Activated CD8-positive, alpha-beta memory T cell treated with anti-CD3 and anti-CD28 coated beads for 36 hours (primary cell): ENCODE measurements at regions not wholly inside any gene's neighbourhood (a gene's known extent, or its start where the extent isn't known, plus 50 kb on each side); places are given as distances from the start of the nearest gene placed in this dataset.

Experiments used
- CTCF ChIA-PET: fragments of 350-600 bp; sonication (Branson Sonifier 250); formaldehyde crosslinking; loops from one replicate; lab custom pipeline; 2021; ENCODE audit warnings: antibody characterized with exemption; lab: Charles Lee
- POLR2A ChIA-PET: fragments of 350-600 bp; sonication (Branson Sonifier 250); formaldehyde crosslinking; loops from one replicate; lab custom pipeline; 2021; ENCODE audit warnings: antibody characterized with exemption; lab: Charles Lee

DNA sequence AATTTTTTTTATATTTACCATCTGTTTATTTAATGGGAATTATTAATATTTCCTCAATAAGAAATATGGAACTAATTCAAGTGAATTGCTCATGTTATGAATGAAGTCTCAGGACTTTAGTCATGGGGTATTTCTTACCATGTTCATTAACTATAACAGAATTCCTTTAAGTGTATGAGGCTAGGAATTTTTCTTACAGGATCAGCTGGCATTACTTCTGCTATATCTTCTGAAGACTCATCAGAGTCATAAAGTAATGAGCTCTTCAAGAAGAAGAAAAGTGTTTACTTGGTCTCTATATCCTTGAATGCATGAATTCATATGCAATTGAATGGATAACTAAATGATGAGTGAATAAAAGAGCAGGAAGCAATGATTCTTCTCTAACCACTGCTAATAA is 486.8 kb upstream of the THBS1 start:
- POLR2A ChIA-PET = no interaction called here
- CTCF ChIA-PET = no interaction called here

DNA sequence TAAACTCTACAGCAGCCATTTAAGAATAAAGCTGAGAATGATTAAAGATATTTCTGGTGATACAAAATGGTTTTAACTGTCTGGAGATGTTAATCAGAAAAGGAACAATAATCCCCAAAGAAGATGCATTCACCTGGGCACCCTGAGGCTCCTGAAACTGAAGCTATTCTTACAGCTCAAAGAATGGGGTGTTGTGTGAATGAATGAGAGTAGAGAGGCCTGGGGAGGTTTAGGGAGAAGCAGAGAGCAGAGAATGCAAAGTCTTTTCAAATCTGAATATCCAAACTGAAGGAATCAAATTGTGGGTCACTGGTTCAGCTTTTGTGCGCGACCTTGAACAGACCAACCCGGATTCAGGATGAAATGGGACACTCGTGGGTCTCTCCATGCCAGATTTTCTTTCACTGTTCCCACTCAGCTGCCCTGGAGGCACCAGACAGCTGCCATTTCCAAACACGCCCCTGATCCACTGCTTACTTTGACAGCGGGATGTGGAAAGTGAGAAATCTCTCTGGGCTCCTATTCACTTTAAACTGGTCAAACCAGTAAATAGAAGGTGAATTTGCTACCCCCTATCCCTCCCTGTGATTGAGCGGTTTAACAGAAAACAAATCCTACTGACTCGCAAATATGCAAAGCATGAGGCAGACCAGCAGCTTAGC is 485.5 kb upstream of the THBS1 start:
- CTCF ChIA-PET = no interaction called here
- POLR2A ChIA-PET = no interaction called here

DNA sequence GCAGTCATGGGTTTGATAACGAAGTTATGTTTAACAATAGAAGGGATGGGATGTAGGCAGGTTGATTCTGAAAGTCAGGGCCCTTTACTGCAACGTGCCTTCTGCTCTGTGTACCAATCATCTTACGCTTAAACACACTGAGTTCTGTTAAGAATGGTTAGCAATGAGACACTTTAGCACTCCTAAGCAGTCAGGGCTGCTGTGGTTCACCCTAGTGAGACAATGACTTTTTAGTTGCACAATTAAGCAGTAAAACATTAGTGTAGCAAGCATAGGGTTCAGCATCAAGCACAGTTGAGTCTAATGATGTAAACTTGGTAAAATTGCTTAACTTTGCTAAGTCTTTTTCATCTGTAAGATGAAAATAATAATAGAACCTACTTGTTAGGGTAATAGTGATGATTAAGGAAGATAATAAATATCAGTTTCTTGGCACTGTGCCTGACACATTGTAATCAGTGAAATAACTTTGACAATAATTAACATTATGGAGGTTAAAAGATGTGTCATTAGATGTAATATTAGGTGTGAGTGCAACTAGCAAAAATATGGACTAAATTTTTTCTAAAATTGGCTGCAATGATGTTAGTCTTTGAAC is 484.2 kb upstream of the THBS1 start:
- ChIA-PET POLR2A (no interaction called here), CTCF (no interaction called here)

DNA sequence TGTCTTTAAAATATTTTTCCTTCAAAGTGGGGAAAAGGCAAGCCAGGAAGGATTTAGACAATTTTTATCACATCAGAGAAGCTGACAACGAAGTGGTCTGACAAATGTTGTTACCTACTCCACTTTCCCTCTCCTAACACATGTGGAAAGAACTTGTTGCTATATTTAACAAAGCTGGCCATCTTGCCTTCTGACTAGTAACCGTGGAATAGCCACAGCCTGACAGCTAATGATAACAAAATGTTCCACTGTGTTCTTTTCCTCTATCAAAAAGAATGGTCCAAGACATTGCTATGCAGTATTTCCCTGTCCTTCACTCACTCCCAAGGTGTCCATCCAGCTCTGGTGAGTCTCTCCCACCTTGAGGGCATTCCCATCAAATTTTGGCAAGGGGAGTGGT is 481.4 kb upstream of the THBS1 start:
- ChIA-PET CTCF (no interaction called here), POLR2A (no interaction called here)

DNA sequence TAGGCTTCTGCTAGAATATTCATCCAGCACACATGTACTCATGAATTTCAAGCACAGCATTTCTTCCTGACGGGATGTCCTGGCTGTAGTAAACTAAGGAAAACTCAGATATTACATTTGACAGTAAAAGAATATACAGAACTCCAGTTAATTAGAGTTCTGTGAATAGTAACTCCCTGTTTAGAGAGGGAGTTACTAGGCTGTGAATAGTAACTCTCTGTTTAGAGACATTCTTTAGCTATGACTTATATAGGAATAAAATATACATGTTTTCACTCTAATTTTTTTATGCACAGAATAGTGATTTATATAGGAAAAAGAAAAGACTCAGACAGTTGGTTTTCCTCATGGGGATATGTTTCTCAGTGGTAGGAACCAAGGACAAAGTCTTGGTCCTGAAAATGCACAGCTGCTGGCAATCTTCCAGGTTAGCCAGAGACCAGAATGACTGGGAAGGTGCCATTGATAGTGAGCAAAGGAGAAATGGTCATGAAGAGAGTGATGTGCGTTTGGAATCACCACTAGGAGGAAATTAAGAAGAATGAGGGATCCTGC is 480.7 kb upstream of the THBS1 start:
- CTCF ChIA-PET = no interaction called here
- POLR2A ChIA-PET = no interaction called here

DNA sequence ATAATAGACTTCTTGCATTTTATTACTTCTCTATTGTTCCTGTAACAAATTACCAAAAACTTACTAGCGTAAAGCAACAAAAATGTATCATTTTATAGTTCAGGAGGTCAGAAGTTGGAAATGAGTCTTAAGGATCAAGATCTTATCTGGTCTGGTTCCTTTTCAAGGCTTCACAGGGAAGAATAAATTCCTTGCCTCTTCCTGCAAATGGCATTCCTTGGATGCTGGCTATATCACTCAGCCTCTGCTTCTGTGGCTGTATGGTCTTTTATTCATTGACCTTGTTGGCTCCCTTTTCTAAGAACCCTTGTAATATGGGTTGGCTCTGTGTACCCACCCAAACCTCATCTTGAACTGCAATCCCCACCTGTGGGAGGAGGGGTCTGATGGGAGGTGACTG is 478.4 kb upstream of the THBS1 start:
- POLR2A ChIA-PET = no interaction called here

DNA sequence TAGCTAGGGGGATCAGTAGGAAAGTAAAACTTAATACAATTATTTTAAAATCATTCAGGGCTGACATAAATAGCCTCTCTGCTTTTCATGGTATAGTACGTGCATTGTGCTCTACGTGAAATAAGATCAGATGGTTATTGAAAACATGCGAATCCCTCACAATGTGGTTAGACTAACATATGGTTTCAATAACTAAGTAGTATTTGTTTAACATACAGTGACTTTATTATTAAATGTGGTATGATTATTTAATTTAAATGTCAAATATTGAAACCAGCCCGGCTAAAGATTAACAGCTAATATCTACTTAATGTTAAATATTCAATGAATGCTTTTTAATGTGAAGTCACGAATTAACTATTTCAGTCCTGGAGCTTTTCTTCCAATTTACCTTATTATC is 473.9 kb upstream of the THBS1 start:
- ChIA-PET CTCF (no interaction called here), POLR2A (no interaction called here)

More for the DNA sequence above, 478.4 kb upstream of the THBS1 start:
- CTCF ChIA-PET = no interaction called here

DNA sequence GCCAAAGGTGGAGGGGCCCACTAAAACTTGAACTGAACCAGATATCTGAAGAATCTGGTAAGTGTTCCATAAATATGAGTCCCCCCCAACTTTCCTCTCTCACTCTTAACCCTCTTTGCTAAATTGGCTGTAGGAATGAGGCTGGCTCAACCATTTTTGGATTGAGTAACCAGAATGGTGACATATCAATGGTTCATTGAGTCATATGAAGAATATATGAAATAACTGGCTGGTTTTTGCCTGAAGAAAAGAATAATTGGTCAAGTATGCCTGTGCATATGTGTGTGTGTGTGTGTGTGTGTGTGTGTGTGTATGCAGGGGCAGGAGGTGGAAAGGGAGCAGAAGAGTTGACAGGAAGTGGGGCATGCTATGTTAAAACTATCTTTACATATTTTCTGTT is 472.9 kb upstream of the THBS1 start:
- ChIA-PET POLR2A (no interaction called here), CTCF (no interaction called here)

DNA sequence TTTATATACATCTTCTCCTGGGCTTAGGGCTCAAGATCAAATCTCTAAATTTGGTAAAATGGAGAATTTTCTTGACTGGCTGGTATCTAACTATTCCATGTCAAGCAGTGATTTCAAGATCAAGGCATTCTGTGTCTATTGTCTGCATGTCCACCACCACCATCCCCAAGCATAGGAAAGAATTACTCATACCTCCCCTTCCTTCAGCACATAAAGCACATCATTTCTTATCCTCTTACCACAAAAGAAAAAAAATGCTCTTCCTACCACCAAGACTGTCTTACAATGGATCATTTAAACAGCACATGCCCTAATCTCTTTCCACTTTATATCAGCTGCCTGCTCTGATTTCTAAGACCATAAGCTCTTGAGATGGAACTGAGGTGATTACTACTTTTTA is 470.5 kb upstream of the THBS1 start:
- CTCF ChIA-PET = no interaction called here
- POLR2A ChIA-PET = no interaction called here

DNA sequence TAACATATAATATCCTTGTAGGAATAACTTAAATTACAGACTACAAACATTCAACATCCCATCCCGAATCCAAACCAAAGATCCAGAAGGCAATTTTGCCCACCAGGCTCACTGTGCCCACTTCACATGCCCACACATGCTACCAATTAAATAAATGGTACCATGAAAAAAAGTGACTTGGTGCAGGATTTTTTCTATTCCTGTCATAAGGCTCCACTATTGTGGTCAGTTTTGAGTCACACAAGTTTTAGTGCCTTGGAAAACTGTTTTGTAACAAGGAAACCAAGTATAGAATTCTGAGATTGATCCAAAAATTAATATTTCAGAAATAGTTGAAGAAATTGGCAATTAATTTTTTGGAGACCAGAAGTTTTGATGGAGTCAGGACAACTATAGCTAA is 470.1 kb upstream of the THBS1 start:
- ChIA-PET CTCF (no interaction called here), POLR2A (no interaction called here)

DNA sequence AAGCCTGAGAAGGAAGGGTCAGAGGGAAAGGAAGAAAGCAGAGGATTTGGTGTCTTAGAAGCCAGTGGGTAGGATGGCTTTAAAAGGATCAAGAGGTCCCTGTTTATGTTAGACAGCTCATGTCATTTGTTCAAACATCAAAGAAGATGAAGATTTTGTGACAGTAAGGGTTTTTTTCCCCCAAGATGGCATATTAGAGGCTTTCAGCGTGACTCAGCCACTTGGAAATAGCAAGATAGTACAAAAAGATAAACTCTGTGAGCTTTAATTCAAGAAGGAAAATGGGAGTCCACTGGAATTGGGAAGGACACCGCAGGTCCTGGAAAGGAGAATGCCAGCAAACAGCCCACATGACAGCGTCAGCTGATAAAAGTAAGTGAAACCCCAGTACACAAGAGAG is 467.1 kb upstream of the THBS1 start:
- ChIA-PET POLR2A (no interaction called here), CTCF (no interaction called here)

DNA sequence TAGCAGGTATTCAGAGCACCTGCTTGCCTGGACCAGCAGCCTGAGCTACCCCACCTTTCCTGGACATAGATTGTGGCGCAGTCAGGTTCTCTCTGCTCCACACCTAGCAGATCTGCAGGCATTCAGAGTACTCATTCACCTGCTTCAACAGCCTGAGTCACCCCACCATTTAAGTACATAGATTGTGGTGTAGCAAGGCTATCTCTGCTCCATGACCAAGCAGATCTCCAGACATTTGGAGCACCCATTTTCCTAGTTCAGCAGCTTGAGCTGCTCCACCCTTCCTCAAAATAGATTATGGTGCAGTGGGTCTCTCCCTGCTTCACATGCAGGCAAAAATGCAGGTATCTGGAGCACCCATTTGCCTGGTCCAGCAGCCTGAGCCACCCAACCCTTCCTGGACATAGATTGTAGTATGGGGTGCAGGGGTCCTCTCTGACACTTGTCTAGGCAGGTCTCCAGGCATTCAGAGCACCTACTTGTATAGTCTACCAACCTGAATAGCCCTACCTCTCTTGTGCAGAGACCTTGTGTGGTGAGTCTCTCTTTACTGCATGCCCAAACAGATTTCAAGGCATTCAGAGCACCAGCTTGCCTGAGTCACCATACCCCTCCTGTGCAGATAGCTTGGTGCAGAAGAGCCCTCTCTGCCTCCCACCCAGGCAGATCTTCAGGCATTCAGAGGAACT is 466.0 kb upstream of the THBS1 start:
- ChIA-PET POLR2A (no interaction called here), CTCF (no interaction called here)

DNA sequence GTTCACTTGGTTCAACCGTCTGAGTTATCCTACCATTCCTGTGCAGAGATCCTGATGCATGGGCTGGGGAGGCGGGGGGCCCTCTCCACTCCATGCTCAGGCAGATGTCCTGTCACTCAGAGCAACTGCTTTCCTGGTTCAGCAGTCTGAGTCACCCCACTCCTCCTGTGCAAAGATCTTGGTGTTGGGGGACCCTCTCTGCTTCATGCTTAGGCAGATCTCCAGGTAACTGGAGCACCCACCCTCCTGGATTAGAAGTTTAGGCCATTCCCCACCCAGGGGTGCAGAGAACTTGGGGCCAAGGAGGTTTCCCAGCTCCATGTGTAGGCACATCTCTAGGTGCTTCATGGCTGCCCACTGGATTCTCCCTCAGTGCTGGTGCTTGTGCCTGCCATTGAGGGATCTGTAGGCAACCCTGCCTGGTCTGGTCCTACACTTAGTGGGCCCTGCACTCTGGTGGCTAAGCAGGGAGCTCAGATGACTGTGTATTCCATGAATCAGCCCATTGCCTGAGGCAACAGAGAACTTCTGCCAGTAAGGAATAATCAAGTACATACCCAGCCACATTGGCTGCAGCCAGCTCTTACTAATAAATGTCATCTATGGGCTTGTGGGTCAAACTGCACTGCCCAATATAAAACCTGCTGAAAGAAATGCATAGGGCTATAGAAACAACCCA is 465.4 kb upstream of the THBS1 start:
- POLR2A ChIA-PET = no interaction called here
- CTCF ChIA-PET = no interaction called here

DNA sequence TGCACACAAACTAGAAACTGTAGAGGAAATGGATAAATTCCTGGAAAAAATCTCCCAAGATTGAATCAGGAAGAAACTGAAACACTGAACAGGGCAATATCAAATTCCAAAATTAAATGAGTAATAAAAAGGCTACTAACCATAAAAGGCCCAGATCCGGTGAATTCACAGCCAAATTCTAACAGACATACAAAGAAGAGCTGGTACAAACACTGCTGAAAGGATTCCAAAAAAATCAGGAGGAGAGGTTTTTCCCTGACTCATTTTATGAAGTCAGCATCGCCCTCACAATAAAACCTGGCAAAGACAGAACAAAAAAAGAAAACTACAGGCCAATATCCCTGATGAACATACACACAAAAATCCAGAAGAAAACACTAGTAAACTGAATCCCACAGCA is 462.4 kb upstream of the THBS1 start:
- ChIA-PET CTCF (no interaction called here), POLR2A (no interaction called here)

DNA sequence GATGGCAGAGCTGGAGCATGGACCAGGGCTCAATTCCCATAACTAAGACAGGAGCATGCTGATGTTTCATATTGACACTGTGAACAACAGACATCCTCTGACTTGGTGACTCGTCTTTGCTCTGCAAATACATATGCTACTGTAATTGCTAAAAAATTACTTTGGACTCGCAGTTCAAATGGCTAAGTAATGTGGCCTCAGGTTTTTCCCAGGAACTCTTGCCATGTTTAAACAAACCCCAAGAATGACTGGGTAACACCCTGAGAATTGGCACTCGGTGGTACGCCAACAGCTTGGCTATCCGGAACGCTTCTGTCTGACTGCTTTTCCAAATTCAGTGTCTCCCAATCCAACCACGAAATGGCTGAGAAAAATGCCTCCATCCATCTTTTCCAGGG is 456.7 kb upstream of the THBS1 start:
- ChIA-PET CTCF (interaction anchor here (1.1 kb wide), 1 partner anchor 9 kb away, joined by 3 read pairs; no protein-coding TSS in a partner anchor), POLR2A (no interaction called here)

DNA sequence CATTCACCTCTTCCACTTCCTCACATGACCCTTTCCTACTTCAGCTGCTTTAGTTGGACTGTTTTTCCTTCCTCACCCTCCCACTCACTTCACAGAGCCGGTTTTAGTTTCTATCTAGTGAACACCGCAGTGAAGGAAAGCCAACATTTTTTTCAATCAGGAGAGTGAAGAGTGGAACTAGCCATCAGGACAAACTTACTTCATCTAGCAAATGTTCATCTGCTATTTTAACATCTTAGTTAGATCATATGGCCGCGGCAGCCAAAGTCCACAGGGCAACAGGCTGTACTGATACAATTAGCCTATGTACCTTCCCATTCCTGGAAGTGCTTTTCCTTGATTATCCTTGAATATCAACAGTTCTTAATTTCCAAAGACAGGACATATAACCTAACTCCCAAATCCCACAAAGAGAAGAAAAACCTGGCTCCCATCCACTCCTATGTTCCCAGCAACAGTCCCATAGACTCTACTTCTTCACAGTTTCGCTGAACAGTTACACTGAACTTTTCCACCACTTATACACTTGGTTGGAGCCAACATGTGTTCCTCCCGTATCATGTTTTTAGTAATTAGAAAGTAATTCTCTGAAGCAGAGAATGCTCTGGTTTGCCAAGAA is 456.2 kb upstream of the THBS1 start:
- ChIA-PET POLR2A (no interaction called here), CTCF (interaction anchor here (1.0 kb wide), 1 partner anchor 455 kb away, joined by 3 read pairs; no protein-coding TSS in a partner anchor)

DNA sequence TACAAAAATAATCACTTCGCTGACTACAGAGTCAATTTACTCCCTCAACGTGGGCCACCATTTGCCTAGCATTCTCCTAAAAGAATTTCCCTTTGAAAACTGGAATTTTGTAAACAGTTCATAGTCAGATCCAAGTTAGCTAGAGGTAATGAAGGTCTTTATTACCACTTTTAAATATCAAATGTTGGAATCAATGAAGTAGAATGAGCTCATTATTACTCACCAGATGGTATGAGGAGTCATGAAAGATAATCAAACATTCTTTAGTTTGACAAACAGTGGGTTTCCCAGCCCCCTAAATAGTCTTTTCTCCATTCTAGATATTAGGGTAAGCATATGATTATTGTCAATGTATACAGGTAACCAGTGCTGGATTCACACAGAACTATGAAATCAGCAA is 455.7 kb upstream of the THBS1 start:
- ChIA-PET CTCF (interaction anchor here (1.0 kb wide), 1 partner anchor 455 kb away, joined by 3 read pairs; no protein-coding TSS in a partner anchor), POLR2A (no interaction called here)

DNA sequence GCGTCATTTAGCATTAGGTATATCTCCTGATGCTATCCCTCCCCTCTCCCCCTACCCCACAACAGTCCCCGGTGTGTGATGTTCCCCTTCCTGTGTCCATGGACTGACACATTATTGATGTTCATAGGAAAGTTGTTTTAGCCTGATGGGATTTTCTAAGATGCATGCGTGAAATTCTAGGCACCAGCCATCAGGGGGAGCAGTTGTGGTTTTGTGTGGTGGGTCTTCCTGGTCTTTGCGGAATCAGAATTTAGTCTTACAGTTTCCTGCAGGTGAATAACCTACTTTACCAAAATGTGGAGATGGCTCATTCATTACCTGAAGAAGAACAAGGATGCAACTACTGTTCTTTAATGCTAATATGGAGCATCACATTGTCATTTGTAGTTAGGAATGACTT is 455.0 kb upstream of the THBS1 start:
- ChIA-PET CTCF (interaction anchor here (1.0 kb wide), 1 partner anchor 454 kb away, joined by 3 read pairs; no protein-coding TSS in a partner anchor), POLR2A (no interaction called here)

DNA sequence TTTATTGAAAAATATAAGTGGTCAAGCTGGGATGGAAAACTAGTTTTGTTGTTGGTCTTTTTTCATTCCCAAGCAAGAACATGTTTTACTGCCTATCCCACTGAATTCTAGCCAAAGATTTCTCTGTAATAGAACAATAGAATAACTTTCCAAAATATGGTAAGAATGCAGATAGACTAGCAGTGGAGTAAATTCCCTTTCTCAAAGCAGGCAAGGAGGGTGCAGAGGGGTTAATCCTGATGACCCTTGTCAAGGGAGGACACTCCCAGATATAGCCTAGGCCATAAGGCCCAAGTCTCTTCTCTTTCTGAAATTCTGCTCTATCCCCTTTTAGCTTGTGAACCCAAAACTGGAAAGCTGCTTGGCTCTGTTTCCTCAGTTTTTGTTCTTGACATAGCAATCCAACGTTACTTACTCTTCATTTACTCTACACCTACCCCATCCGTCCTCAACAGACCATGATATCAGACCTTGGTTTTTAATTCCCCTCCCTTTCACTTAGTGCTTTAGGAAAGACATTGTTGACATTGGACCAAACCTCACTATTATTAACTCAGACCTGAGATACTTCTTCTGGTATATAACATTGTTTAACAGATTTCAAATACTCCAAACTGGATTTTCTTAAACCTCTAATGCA is 453.6 kb upstream of the THBS1 start:
- ChIA-PET CTCF (no interaction called here), POLR2A (no interaction called here)
